Mesenchymal stem cell (in vitro differentiated cells and primary cell): ENCODE measurements at regions not wholly inside any gene's neighbourhood (a gene's known extent, or its start where the extent isn't known, plus 50 kb on each side); places are given as distances from the start of the nearest gene placed in this dataset.

Experiments used
- DNase-seq: peaks from one replicate; pipeline ENCODE4 v3.0.0-alpha.2; 2013
- H2AFZ ChIP-seq: one replicate; pipeline ENCODE4 v1.6.1; 2013; ENCODE audit warnings: low read depth, mild to moderate bottlenecking, control low read depth, inconsistent platforms, low read length, moderate library complexity
- H2AK5ac ChIP-seq: 2 replicates; pipeline ENCODE4 v1.6.1; 2013; ENCODE audit warnings: low read length, moderate library complexity, mild to moderate bottlenecking, inconsistent platforms; ENCODE audit not compliant: severe bottlenecking
- H2BK120ac ChIP-seq: one replicate; pipeline ENCODE4 v1.6.1; 2013; ENCODE audit warnings: low read depth, mild to moderate bottlenecking, inconsistent platforms, low read length, moderate library complexity
- H2BK12ac ChIP-seq, 2 experiments: one replicate each; pipeline ENCODE4 v1.6.1; 2013; ENCODE audit warnings: inconsistent platforms in 2 of 2, low read length in 2 of 2, mild to moderate bottlenecking in 2 of 2, moderate library complexity in 2 of 2, control low read depth in 1 of 2
- H2BK15ac ChIP-seq: one replicate; pipeline ENCODE4 v1.6.1; 2013; ENCODE audit warnings: mild to moderate bottlenecking, low read depth, inconsistent platforms; ENCODE audit not compliant: poor library complexity, severe bottlenecking
- H2BK5ac ChIP-seq: 2 replicates; pipeline ENCODE4 v1.6.1; 2013; ENCODE audit warnings: low read depth, mild to moderate bottlenecking, low read length, control low read depth, inconsistent platforms; ENCODE audit not compliant: poor library complexity, severe bottlenecking
- H3K14ac ChIP-seq, 2 experiments: one replicate each; pipeline ENCODE4 v1.6.1; 2013; ENCODE audit warnings: inconsistent platforms in 2 of 2, low read length in 2 of 2, control low read depth in 1 of 2, mild to moderate bottlenecking in 1 of 2, moderate library complexity in 1 of 2
- H3K18ac ChIP-seq, 2 experiments: one replicate each; pipeline ENCODE4 v1.6.1; 2013; ENCODE audit warnings: inconsistent platforms in 2 of 2, low read length in 2 of 2, control low read depth in 1 of 2, low read depth in 1 of 2, mild to moderate bottlenecking in 1 of 2
- H3K23ac ChIP-seq, 2 experiments: one replicate each; pipeline ENCODE4 v1.6.1; 2013; ENCODE audit warnings: inconsistent platforms in 2 of 2, low read length in 2 of 2, mild to moderate bottlenecking in 2 of 2, moderate library complexity in 2 of 2, control low read depth in 1 of 2
- H3K27ac ChIP-seq: 2 replicates; pipeline ENCODE4 v1.5.1; 2013; ENCODE audit warnings: mild to moderate bottlenecking, moderate library complexity, low read length, control low read depth, inconsistent platforms; ENCODE audit not compliant: poor library complexity, severe bottlenecking
- H3K27me3 ChIP-seq, 2 experiments: 2 replicates each; pipeline versions ENCODE4 v1.6.1 to v1.7.0; 2013; ENCODE audit warnings: low read length in 2 of 2, mild to moderate bottlenecking in 2 of 2, moderate library complexity in 2 of 2, control low read depth in 1 of 2, inconsistent platforms in 1 of 2; ENCODE audit not compliant: control insufficient read depth in 1 of 2, insufficient read depth in 1 of 2
- H3K36me3 ChIP-seq, 2 experiments: 2 replicates each; pipeline versions ENCODE4 v1.6.1 to v1.7.0; 2013; ENCODE audit warnings: low read length in 2 of 2, control low read depth in 1 of 2, inconsistent platforms in 1 of 2, low read depth in 1 of 2, mild to moderate bottlenecking in 1 of 2; ENCODE audit not compliant: insufficient read depth in 2 of 2, control insufficient read depth in 1 of 2
- H3K4ac ChIP-seq, 2 experiments: one replicate each; pipeline ENCODE4 v1.6.1; 2013; ENCODE audit warnings: inconsistent platforms in 2 of 2, low read length in 2 of 2, mild to moderate bottlenecking in 2 of 2, moderate library complexity in 2 of 2, control low read depth in 1 of 2, low read depth in 1 of 2
- H3K4me1 ChIP-seq: 2 replicates; pipeline ENCODE4 v1.6.1; 2013; ENCODE audit warnings: low read depth, low read length, control low read depth; ENCODE audit not compliant: control insufficient read depth, insufficient read depth
- H3K4me2 ChIP-seq: 2 replicates; pipeline ENCODE4 v1.6.1; 2013; ENCODE audit warnings: low read length, mild to moderate bottlenecking, inconsistent platforms; ENCODE audit not compliant: poor library complexity, severe bottlenecking
- H3K4me3 ChIP-seq, 2 experiments: 2 replicates each; pipeline versions ENCODE4 v1.5.1 to v1.7.0; 2013; ENCODE audit warnings: low read length in 2 of 2, mild to moderate bottlenecking in 2 of 2, control low read depth in 1 of 2, low read depth in 1 of 2; ENCODE audit not compliant: insufficient read depth in 1 of 2
- H3K79me1 ChIP-seq: replicated peaks from 2 replicates; pipeline ENCODE4 v1.6.1; 2013; ENCODE audit warnings: mild to moderate bottlenecking, control low read depth, low read length, inconsistent platforms; ENCODE audit not compliant: poor library complexity, severe bottlenecking
- H3K9ac ChIP-seq: 2 replicates; pipeline ENCODE4 v1.7.0; 2013; ENCODE audit warnings: mild to moderate bottlenecking, low read length, moderate library complexity
- H3K9me3 ChIP-seq: 2 replicates; pipeline ENCODE4 v1.7.0; 2013; ENCODE audit warnings: mild to moderate bottlenecking, low read length; ENCODE audit not compliant: control insufficient read depth
- H4K8ac ChIP-seq: one replicate; pipeline ENCODE4 v1.6.1; 2013; ENCODE audit warnings: inconsistent platforms, mild to moderate bottlenecking, low read length, moderate library complexity
- H4K91ac ChIP-seq: one replicate; pipeline ENCODE4 v1.6.1; 2013; ENCODE audit warnings: mild to moderate bottlenecking, low read length, inconsistent platforms
- WGBS: methylation state at CpG from one replicate; pipeline ENCODE4 v1.1.7; 2013; ENCODE audit warnings: mixed read lengths; 5-methylcytosine and 5-hydroxymethylcytosine counted together

GRCh38 chr2:78601113-78601512, 424.4 kb upstream of the REG3G start:
- Histone ChIP-seq H3K14ac (no peak overlapping the region), H2BK120ac (no peak overlapping the region), H3K9me3 (peaks cover 4% of the 10 kb centered on the region)

GRCh38 chr2:78602862-78603261, 422.6 kb upstream of the REG3G start:
- H3K4me2 ChIP-seq, result no peak overlapping the region
- no peak overlapping the region for H3K14ac ChIP-seq
- no peak overlapping the region for H3K9ac ChIP-seq
- H3K9me3 ChIP-seq, result no peaks in the 10 kb centered on the region
- H2BK12ac ChIP-seq, result no peak overlapping the region
- no peaks in the 10 kb centered on the region for H3K36me3 ChIP-seq
- no peak overlapping the region for H3K4ac ChIP-seq
- no peak for DNase-seq
- H2AFZ ChIP-seq, result no peak overlapping the region
- no peak overlapping the region for H3K27ac ChIP-seq
- H2BK120ac ChIP-seq, result no peak overlapping the region
- no peak overlapping the region for H4K91ac ChIP-seq
- no peak overlapping the region for H4K8ac ChIP-seq
- H3K4me1 ChIP-seq, result no peaks in the 10 kb centered on the region
- H2BK5ac ChIP-seq, result no peak overlapping the region
- H2BK15ac ChIP-seq, result no peak overlapping the region
- H3K4me3 ChIP-seq, result no peak overlapping the region
- no peaks in the 10 kb centered on the region for H3K79me1 ChIP-seq
- H3K27me3 ChIP-seq, result no peaks in the 10 kb centered on the region
- no peak overlapping the region for H2AK5ac ChIP-seq
- no peak overlapping the region for H3K18ac ChIP-seq
- H3K23ac ChIP-seq, result no peak overlapping the region
- WGBS, result 98% methylated on average over 3 of the region's 4 CpGs

More at GRCh38 chr2:78601113-78601512, 424.4 kb upstream of the REG3G start:
- Histone ChIP-seq H4K91ac (no peak overlapping the region), H3K9ac (no peak overlapping the region), H3K27ac (no peak overlapping the region), H4K8ac (no peak overlapping the region), H3K36me3 (no peaks in the 10 kb centered on the region), H2AK5ac (no peak overlapping the region), H3K18ac (no peak overlapping the region), H2BK12ac (no peak overlapping the region), H2AFZ (no peak overlapping the region), H3K79me1 (no peaks in the 10 kb centered on the region), H3K4me3 (no peak overlapping the region), H3K27me3 (no peaks in the 10 kb centered on the region), H3K4ac (no peak overlapping the region), H3K4me2 (no peak overlapping the region), H3K23ac (no peak overlapping the region), H3K4me1 (no peaks in the 10 kb centered on the region), H2BK5ac (no peak overlapping the region), H2BK15ac (no peak overlapping the region)
- DNase-seq, result no peak
- 93% methylated on average over 1 of the region's 1 CpG for WGBS

- H3K79me1 ChIP-seq, result no peaks in the 10 kb centered on the region
- no peaks in the 10 kb centered on the region for H3K9me3 ChIP-seq
- 86% methylated on average over 2 of the region's 2 CpGs for WGBS
- H3K36me3 ChIP-seq, result no peaks in the 10 kb centered on the region
- no peaks in the 10 kb centered on the region for H3K4me1 ChIP-seq
- no peak overlapping the region for H3K14ac ChIP-seq
- no peak overlapping the region for H3K4ac ChIP-seq
- no peak overlapping the region for H3K27ac ChIP-seq
- H3K23ac ChIP-seq, result no peak overlapping the region
- H2AFZ ChIP-seq, result no peak overlapping the region
- no peak overlapping the region for H3K4me3 ChIP-seq
- H3K9ac ChIP-seq, result no peak overlapping the region
- no peak for DNase-seq
- H2BK5ac ChIP-seq, result no peak overlapping the region
- no peak overlapping the region for H2BK12ac ChIP-seq
- H2BK120ac ChIP-seq, result no peak overlapping the region
- no peak overlapping the region for H4K91ac ChIP-seq
- no peak overlapping the region for H2AK5ac ChIP-seq
- no peak overlapping the region for H2BK15ac ChIP-seq
- no peak overlapping the region for H4K8ac ChIP-seq
- no peak overlapping the region for H3K4me2 ChIP-seq
- H3K18ac ChIP-seq, result no peak overlapping the region
- no peaks in the 10 kb centered on the region for H3K27me3 ChIP-seq
Measured at GRCh38 chr2:78606895-78607294, 418.6 kb upstream of the REG3G start.

GRCh38 chr2:78614726-78615125, 410.8 kb upstream of the REG3G start:
- no peak overlapping the region for H2BK120ac ChIP-seq
- H3K14ac ChIP-seq, result no peak overlapping the region
- no peak overlapping the region for H2AFZ ChIP-seq
- no peak overlapping the region for H3K4me3 ChIP-seq
- no peak overlapping the region for H3K27ac ChIP-seq
- H2AK5ac ChIP-seq, result no peak overlapping the region
- H3K23ac ChIP-seq, result no peak overlapping the region
- H2BK12ac ChIP-seq, result no peak overlapping the region
- H3K9ac ChIP-seq, result no peak overlapping the region
- no peak overlapping the region for H2BK5ac ChIP-seq
- H2BK15ac ChIP-seq, result no peak overlapping the region
- H3K4ac ChIP-seq, result no peak overlapping the region
- WGBS, result 100% methylated on average over 1 of the region's 1 CpG
- H3K36me3 ChIP-seq, result no peaks in the 10 kb centered on the region
- H3K79me1 ChIP-seq, result no peaks in the 10 kb centered on the region
- no peak overlapping the region for H4K8ac ChIP-seq
- no peaks in the 10 kb centered on the region for H3K27me3 ChIP-seq
- H3K18ac ChIP-seq, result no peak overlapping the region
- no peak overlapping the region for H3K4me2 ChIP-seq
- no peak overlapping the region for H4K91ac ChIP-seq
- H3K4me1 ChIP-seq, result no peaks in the 10 kb centered on the region
- DNase-seq, result no peak
- no peaks in the 10 kb centered on the region for H3K9me3 ChIP-seq
